ENCODE measurements at regions not wholly inside any gene's neighbourhood (a gene's known extent, or its start where the extent isn't known, plus 50 kb on each side); places are given as distances from the start of the nearest gene placed in this dataset.
"Not testable (repeated sequence)": the region's sequence is repeated elsewhere in the genome, so short reads cannot be mapped to it uniquely, and the experiment has no call there.

- no peak for DNase-seq (ENCODE audit: low read depth)
Observed at GRCh38 chr17:69669441-69670178, 255.1 kb downstream of the MAP2K6 start.

- DNase-seq (ENCODE audit: low read depth) = peak; percentile 62
Observed at GRCh38 chr17:69672924-69673323, 258.4 kb downstream of the MAP2K6 start.

GRCh38 chr17:69677130-69677529 is 262.6 kb downstream of the MAP2K6 start:
- peak; percentile 14 for DNase-seq (ENCODE audit: low read depth)

- DNase-seq (ENCODE audit: low read depth) = no peak
Observed at GRCh38 chr17:69678206-69678605, 263.7 kb downstream of the MAP2K6 start.

GRCh38 chr17:69679829-69680228 is 265.3 kb downstream of the MAP2K6 start:
- no peak for DNase-seq (ENCODE audit: low read depth)

GRCh38 chr17:69684251-69684650 is 269.8 kb downstream of the MAP2K6 start:
- no peak for DNase-seq (ENCODE audit: low read depth)

- peak; percentile 24 for DNase-seq (ENCODE audit: low read depth)
Observed at GRCh38 chr17:69685150-69685549, 270.7 kb downstream of the MAP2K6 start.

- DNase-seq (ENCODE audit: low read depth) = no peak
Observed at GRCh38 chr17:69690531-69690930, 276.0 kb downstream of the MAP2K6 start.

- no peak for DNase-seq (ENCODE audit: low read depth)
Observed at GRCh38 chr17:69692171-69692570, 277.7 kb downstream of the MAP2K6 start.

- DNase-seq (ENCODE audit: low read depth) = no peak
Observed at GRCh38 chr17:69695646-69696045, 281.1 kb downstream of the MAP2K6 start.

GRCh38 chr17:69696650-69697049 is 282.2 kb downstream of the MAP2K6 start:
- no peak for DNase-seq (ENCODE audit: low read depth)

GRCh38 chr17:69698352-69698751 is 283.9 kb downstream of the MAP2K6 start:
- not testable (repeated sequence) for DNase-seq (ENCODE audit: low read depth)

GRCh38 chr17:69702078-69702477 is 287.6 kb downstream of the MAP2K6 start:
- DNase-seq (ENCODE audit: low read depth) = no peak

GRCh38 chr17:69703751-69704150 is 289.3 kb downstream of the MAP2K6 start:
- DNase-seq (ENCODE audit: low read depth) = no peak

- no peak for DNase-seq (ENCODE audit: low read depth)
Observed at GRCh38 chr17:69704935-69705334, 290.4 kb downstream of the MAP2K6 start.

- DNase-seq (ENCODE audit: low read depth) = no peak
Observed at GRCh38 chr17:69706127-69706526, 291.6 kb downstream of the MAP2K6 start.

GRCh38 chr17:69709441-69709840 is 294.9 kb downstream of the MAP2K6 start:
- DNase-seq (ENCODE audit: low read depth) = no peak

- no peak for DNase-seq (ENCODE audit: low read depth)
Observed at GRCh38 chr17:69710926-69711325, 296.4 kb downstream of the MAP2K6 start.

GRCh38 chr17:69711541-69711940 is 297.0 kb downstream of the MAP2K6 start:
- DNase-seq (ENCODE audit: low read depth) = peak; percentile 4

- DNase-seq (ENCODE audit: low read depth) = peak; percentile 21
Observed at GRCh38 chr17:69712801-69713311, 298.4 kb downstream of the MAP2K6 start.

GRCh38 chr17:69713815-69714214 is 299.3 kb downstream of the MAP2K6 start:
- DNase-seq (ENCODE audit: low read depth) = no peak

GRCh38 chr17:69714669-69715068 is 300.2 kb downstream of the MAP2K6 start:
- DNase-seq (ENCODE audit: low read depth) = no peak

- no peak for DNase-seq (ENCODE audit: low read depth)
Observed at GRCh38 chr17:69715656-69716055, 301.2 kb downstream of the MAP2K6 start.

- DNase-seq (ENCODE audit: low read depth) = peak; percentile 76
Observed at GRCh38 chr17:69716556-69716955, 302.1 kb downstream of the MAP2K6 start.
